H1 (cell line): ENCODE measurements at regions not wholly inside any gene's neighbourhood (a gene's known extent, or its start where the extent isn't known, plus 50 kb on each side); places are given as distances from the start of the nearest gene placed in this dataset.

Source experiments
- CTCF ChIA-PET: fragments of 300-600 bp; sonication (Branson Sonifier 250); formaldehyde crosslinking; loops from one replicate; lab custom pipeline; 2021; ENCODE audit not compliant: partially characterized antibody; lab: Charles Lee
- POLR2A ChIA-PET: fragments of 300-600 bp; sonication (Branson Sonifier 250); formaldehyde crosslinking; loops from one replicate; lab custom pipeline; 2021; ENCODE audit warnings: inconsistent platforms; ENCODE audit not compliant: partially characterized antibody; lab: Charles Lee
- DNase-seq, 2 experiments: peaks; one replicate each; pipeline versions ENCODE4 v3.0.0 to v3.0.0-alpha.2; 2010 to 2022; ENCODE audit warnings: low spot score in 2 of 2, low read depth in 1 of 2, mixed read lengths in 1 of 2
- FAIRE-seq: peaks from 2 replicates; lab custom pipeline; 2011; peaks lifted over from hg19 to GRCh38; lab: Jason Lieb, UNC
- H2AFZ ChIP-seq: 2 replicates; pipeline ENCODE4 v1.8.1; 2012; ENCODE audit warnings: low read length, inconsistent platforms
- H2AK5ac ChIP-seq: 2 replicates; pipeline ENCODE4 v1.6.1; 2013; ENCODE audit warnings: low read depth, low read length
- H2BK120ac ChIP-seq: replicated peaks from 2 replicates; pipeline ENCODE3; 2013; ENCODE audit warnings: low read depth, low read length, inconsistent platforms
- H2BK12ac ChIP-seq: 2 replicates; pipeline ENCODE4 v1.6.1; 2013; ENCODE audit warnings: low read depth, low read length
- H2BK15ac ChIP-seq: 2 replicates; pipeline ENCODE4 v1.6.1; 2013; ENCODE audit warnings: low read length
- H2BK20ac ChIP-seq: 2 replicates; pipeline ENCODE4 v1.6.1; 2013; ENCODE audit warnings: low read length
- H2BK5ac ChIP-seq: 2 replicates; pipeline ENCODE4 v1.6.1; 2013; ENCODE audit warnings: low read depth, low read length
- H3K14ac ChIP-seq: 2 replicates; pipeline ENCODE4 v1.6.1; 2013; ENCODE audit warnings: inconsistent platforms; ENCODE audit not compliant: insufficient read length
- H3K18ac ChIP-seq: 2 replicates; pipeline ENCODE4 v1.6.1; 2013; ENCODE audit warnings: low read length; ENCODE audit errors: extremely low read depth
- H3K23ac ChIP-seq: 2 replicates; pipeline ENCODE4 v1.6.1; 2013; ENCODE audit warnings: inconsistent platforms; ENCODE audit not compliant: insufficient read length
- H3K23me2 ChIP-seq: 2 replicates; pipeline ENCODE4 v1.6.1; 2013; ENCODE audit warnings: low read depth, low read length
- H3K27ac ChIP-seq: 2 replicates; pipeline ENCODE4 v1.6.1; 2011; ENCODE audit warnings: low read depth, low read length, inconsistent platforms
- H3K27me3 ChIP-seq, 4 experiments: replicated peaks in 1 of 4; 1 replicate in 1 of 4; 2 replicates in 3 of 4; pipeline versions ENCODE4 v1.6.1 to v1.8.1; 2011 to 2013; ENCODE audit warnings: low read length in 3 of 4, mild to moderate bottlenecking in 3 of 4, inconsistent platforms in 2 of 4, mixed read lengths in 2 of 4, moderate library complexity in 1 of 4; ENCODE audit not compliant: control insufficient read depth in 3 of 4, insufficient read depth in 3 of 4; ENCODE audit errors: extremely low read depth in 1 of 4
- H3K36me3 ChIP-seq, 4 experiments: 2 replicates each; pipeline versions ENCODE4 v1.6.1 to v1.8.1; 2011 to 2013; ENCODE audit warnings: mild to moderate bottlenecking in 4 of 4, low read length in 3 of 4, moderate library complexity in 2 of 4, control low read depth in 1 of 4, inconsistent platforms in 1 of 4; ENCODE audit not compliant: insufficient read depth in 4 of 4, control insufficient read depth in 2 of 4
- H3K4ac ChIP-seq: replicated peaks from 2 replicates; pipeline ENCODE3; 2013; ENCODE audit warnings: low read length, low read depth, mixed read lengths, inconsistent platforms; ENCODE audit not compliant: insufficient read length
- H3K4me1 ChIP-seq, 4 experiments: replicated peaks in 1 of 4; 1 replicate in 1 of 4; 2 replicates in 3 of 4; pipeline versions ENCODE4 v1.6.1 to v1.8.1; 2011 to 2013; ENCODE audit warnings: low read length in 3 of 4, inconsistent platforms in 2 of 4, mixed read lengths in 1 of 4; ENCODE audit not compliant: insufficient read depth in 4 of 4, control insufficient read depth in 3 of 4
- H3K4me2 ChIP-seq, 2 experiments: 2 replicates each; pipeline versions ENCODE4 v1.6.1 to v1.8.1; 2011 to 2013; ENCODE audit warnings: low read depth in 2 of 2, low read length in 2 of 2, control low read depth in 1 of 2, inconsistent platforms in 1 of 2, mild to moderate bottlenecking in 1 of 2; ENCODE audit not compliant: insufficient read depth in 1 of 2
- H3K4me3 ChIP-seq, 4 experiments: fragments of 200-600, 300-600 bp in 1 of 4; sonication (generic), shearing (Covaris generic), sonication (Bioruptor Twin) in 1 of 4; 2 replicates each; pipeline versions ENCODE4 v1.5.1 to v1.8.1; 2011 to 2016; ENCODE audit warnings: low read length in 4 of 4, low read depth in 3 of 4, control low read depth in 2 of 4, inconsistent platforms in 2 of 4, mild to moderate bottlenecking in 2 of 4, mixed read lengths in 1 of 4, moderate library complexity in 1 of 4; ENCODE audit not compliant: insufficient read depth in 2 of 4; ENCODE audit errors: extremely low read depth in 1 of 4
- H3K56ac ChIP-seq: replicated peaks from 2 replicates; pipeline ENCODE3; 2013; ENCODE audit warnings: low read depth, mild to moderate bottlenecking, mixed read lengths, low read length, inconsistent platforms; ENCODE audit not compliant: insufficient read length
- H3K79me1 ChIP-seq: 2 replicates; pipeline ENCODE4 v1.6.1; 2013; ENCODE audit warnings: low read depth, low read length, control low read depth
- H3K79me2 ChIP-seq, 2 experiments: 2 replicates each; pipeline versions ENCODE4 v1.6.1 to v1.8.1; 2012 to 2013; ENCODE audit warnings: low read length in 2 of 2, mild to moderate bottlenecking in 2 of 2, inconsistent platforms in 1 of 2; ENCODE audit not compliant: insufficient read depth in 2 of 2, control insufficient read depth in 1 of 2
- H3K9ac ChIP-seq, 4 experiments: replicated peaks in 1 of 4; 1 replicate in 1 of 4; 2 replicates in 3 of 4; pipeline versions ENCODE4 v1.6.1 to v1.8.1; 2011 to 2013; ENCODE audit warnings: low read depth in 3 of 4, low read length in 3 of 4, control low read depth in 2 of 4, mild to moderate bottlenecking in 2 of 4, moderate library complexity in 2 of 4, inconsistent platforms in 1 of 4; ENCODE audit errors: extremely low read depth in 1 of 4
- H3K9me3 ChIP-seq, 2 experiments: 2 replicates each; pipeline versions ENCODE4 v1.6.1 to v1.8.1; 2012 to 2013; ENCODE audit warnings: mild to moderate bottlenecking in 2 of 2, moderate library complexity in 2 of 2, control low read depth in 1 of 2, inconsistent platforms in 1 of 2, low read depth in 1 of 2, low read length in 1 of 2, mixed read lengths in 1 of 2; ENCODE audit not compliant: insufficient read depth in 2 of 2
- H4K20me1 ChIP-seq, 2 experiments: replicated peaks in 1 of 2; 2 replicates each; pipeline versions ENCODE3 to v1.8.1; 2011 to 2013; ENCODE audit warnings: inconsistent platforms in 2 of 2, low read length in 2 of 2, mild to moderate bottlenecking in 1 of 2; ENCODE audit not compliant: insufficient read depth in 2 of 2, control insufficient read depth in 1 of 2
- H4K5ac ChIP-seq: 2 replicates; pipeline ENCODE4 v1.6.1; 2013; ENCODE audit warnings: low read length, low read depth, mixed read lengths, inconsistent platforms; ENCODE audit not compliant: insufficient read length
- H4K8ac ChIP-seq: 2 replicates; pipeline ENCODE4 v1.8.0; 2013; ENCODE audit warnings: mild to moderate bottlenecking, moderate library complexity, low read length, inconsistent platforms; ENCODE audit not compliant: insufficient read depth; ENCODE audit errors: extremely low read depth
- H4K91ac ChIP-seq: replicated peaks from 2 replicates; pipeline ENCODE3; 2013; ENCODE audit warnings: low read length, mixed read lengths, inconsistent platforms; ENCODE audit not compliant: insufficient read length
- BCL11A ChIP-seq, 2 experiments: IDR thresholded peaks; one replicate each; pipeline ENCODE4 v1.6.1; 2011; ENCODE audit warnings: low read depth in 2 of 2, low read length in 2 of 2, mild to moderate bottlenecking in 2 of 2
- CTCF ChIP-seq, 3 experiments: IDR thresholded peaks; 1 replicate in 2 of 3; 2 replicates in 1 of 3; pipeline versions ENCODE4 v1.5.1 to v1.6.1; 2011; ENCODE audit warnings: low read length in 3 of 3, mild to moderate bottlenecking in 3 of 3, inconsistent platforms in 2 of 3, low read depth in 1 of 3, moderate library complexity in 1 of 3; ENCODE audit not compliant: insufficient read depth in 1 of 3; ENCODE audit errors: control extremely low read depth in 1 of 3
- GABPA ChIP-seq: IDR thresholded peaks from 2 replicates; pipeline ENCODE4 v1.6.1; 2011; ENCODE audit warnings: mild to moderate bottlenecking, low read length, moderate library complexity, borderline replicate concordance; ENCODE audit not compliant: insufficient read depth
- WGBS, 2 experiments: shearing (Covaris generic) in 1 of 2; methylation state at CpG; one replicate each; pipeline versions ENCODE4 v1.1.6 to v1.1.7; 2013 to 2015; ENCODE audit warnings: low lambda C conversion rate in 2 of 2, mixed read lengths in 2 of 2, inconsistent platforms in 1 of 2, low coverage in 1 of 2, missing lambda C conversion rate in 1 of 2; ENCODE audit not compliant: insufficient replicate concordance in 2 of 2, insufficient coverage in 1 of 2, insufficient read length in 1 of 2; ENCODE audit errors: extremely low coverage in 1 of 2, missing lambda C conversion rate in 1 of 2; 5-methylcytosine and 5-hydroxymethylcytosine counted together

DNA sequence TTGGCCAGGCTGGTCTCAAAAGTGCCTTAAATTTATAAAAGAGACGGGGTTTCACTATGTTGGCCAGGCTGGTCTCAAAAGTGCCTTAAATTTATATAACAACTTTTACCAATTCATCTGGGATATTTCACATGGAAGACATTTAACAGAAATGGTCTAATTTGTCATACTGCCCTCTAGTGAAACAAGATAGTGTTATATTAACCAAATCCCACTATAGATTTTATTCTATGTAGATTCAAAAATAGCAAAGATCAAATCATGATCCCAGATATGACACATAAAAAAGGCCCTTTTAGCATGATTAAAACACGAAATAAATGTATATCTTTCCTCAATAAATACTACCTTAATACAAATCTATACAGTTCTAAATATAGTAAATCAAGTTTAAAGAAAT is 102.8 kb upstream of the TFAP2D start:
- no peak overlapping the region for H2AK5ac ChIP-seq
- H3K18ac ChIP-seq: no peak overlapping the region
- no peak for FAIRE-seq
- H3K79me2 ChIP-seq: no peaks in the 10 kb centered on the region
- H3K14ac ChIP-seq: no peak overlapping the region
- CTCF ChIA-PET: interaction anchor here (1.2 kb wide), 1 partner anchor 10 kb away, joined by 3 read pairs; no protein-coding TSS in a partner anchor
- H3K23ac ChIP-seq: no peak overlapping the region
- no peak overlapping the region for H2BK20ac ChIP-seq
- H4K5ac ChIP-seq: no peak overlapping the region
- H4K91ac ChIP-seq: no peak overlapping the region
- H3K79me1 ChIP-seq: no peaks in the 10 kb centered on the region
- H3K27me3 ChIP-seq: no peaks in the 10 kb centered on the region
- no peaks in the 10 kb centered on the region for H3K36me3 ChIP-seq
- DNase-seq: no peak
- H3K9ac ChIP-seq: no peak overlapping the region
- TF ChIP-seq BCL11A (IDR thresholded peaks at IDR 0.05; ENCODE audit: low read depth in 2 of 2, low read length in 2 of 2): no peak
- no peak for TF ChIP-seq GABPA
- peak in 1 of 3 experiments; percentile 7; a peak in 2 of 4 replicates for TF ChIP-seq CTCF (IDR thresholded peaks at IDR 0.05; ENCODE audit: control extremely low read depth in 1 of 3, insufficient read depth in 1 of 3, low read depth in 1 of 3, low read length in 3 of 3)
- 81% methylated on average over 2 of the region's 2 CpGs; no CpG with 5 or more reads in 1 of the 2 experiments for whole genome bisulfite sequencing, 2 experiments
- no peak overlapping the region for H4K8ac ChIP-seq
- H3K56ac ChIP-seq: no peak overlapping the region
- no peak overlapping the region for H2BK15ac ChIP-seq
- POLR2A ChIA-PET: no interaction called here
- H3K23me2 ChIP-seq: no peaks in the 10 kb centered on the region
- no peak overlapping the region for H3K4me3 ChIP-seq
- H3K4me1 ChIP-seq: no peaks in the 10 kb centered on the region
- no peak overlapping the region for H3K27ac ChIP-seq
- H3K4ac ChIP-seq: no peak overlapping the region
- no peaks in the 10 kb centered on the region for H4K20me1 ChIP-seq
- no peak overlapping the region for H2BK12ac ChIP-seq
- H2BK120ac ChIP-seq: no peak overlapping the region
- H3K9me3 ChIP-seq: no peaks in the 10 kb centered on the region
- no peak overlapping the region for H2AFZ ChIP-seq
- no peak overlapping the region for H2BK5ac ChIP-seq
- no peak overlapping the region for H3K4me2 ChIP-seq
